ENCODE measurements at regions not wholly inside any gene's neighbourhood (a gene's known extent, or its start where the extent isn't known, plus 50 kb on each side); places are given as distances from the start of the nearest gene placed in this dataset.

DNA sequence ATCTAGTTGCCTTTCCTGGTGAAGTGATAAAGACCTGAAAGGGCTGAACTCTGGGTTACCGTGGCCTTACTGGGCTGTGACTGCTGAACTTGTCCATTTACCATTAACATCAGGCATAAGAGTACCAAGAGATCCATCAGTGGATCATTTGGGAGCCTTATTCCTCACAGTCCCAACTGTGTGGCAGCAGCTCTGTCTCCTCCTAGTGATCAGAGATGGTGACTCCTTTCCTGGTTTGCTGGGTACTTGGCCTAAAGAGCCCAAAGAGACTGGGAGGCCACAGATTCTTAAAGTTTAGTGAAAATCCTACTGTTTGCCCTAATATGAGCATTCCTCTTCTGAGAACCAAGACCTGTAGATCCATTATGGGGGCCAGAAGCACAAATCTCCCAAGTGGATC, 56.3 kb upstream of the ATP6AP2 start:
- FAIRE-seq (no peak), DNase-seq (no peak)
- H3K27me3 ChIP-seq (ENCODE audit: control insufficient read depth, insufficient read depth, low read length), result no peaks in the 10 kb centered on the region
- no peak overlapping the region for H3K4me3 ChIP-seq (ENCODE audit: low read length in 3 of 3)
- H3K9me3 ChIP-seq (ENCODE audit: control insufficient read depth in 2 of 3, insufficient read depth in 1 of 3, low read length in 3 of 3), result no peaks in the 10 kb centered on the region
- intact Hi-C loops (cut with DNase I), result no loop called here
- TF ChIP-seq CTCF (IDR thresholded peaks at IDR 0.05; ENCODE audit: borderline replicate concordance, extremely low read depth, insufficient read depth), result no peak
- no peaks in the 10 kb centered on the region for H3K4me1 ChIP-seq (ENCODE audit: control insufficient read depth in 2 of 3, insufficient read depth in 2 of 3, low read depth in 1 of 3, low read length in 3 of 3)
- H3K27ac ChIP-seq (ENCODE audit: low read depth in 2 of 2, low read length in 2 of 2), result no peak overlapping the region
- H3K36me3 ChIP-seq (ENCODE audit: control insufficient read depth in 2 of 3, insufficient read depth in 3 of 3, low read length in 3 of 3), result no peaks in the 10 kb centered on the region
- no peak overlapping the region for H3K9ac ChIP-seq (ENCODE audit: low read length in 3 of 3)

GRCh38 chrX:40523852-40524251, 56.9 kb upstream of the ATP6AP2 start:
- H3K4me3 ChIP-seq (ENCODE audit: low read length in 3 of 3), result no peak overlapping the region
- DNase-seq (no peak), FAIRE-seq (no peak)
- no peaks in the 10 kb centered on the region for H3K4me1 ChIP-seq (ENCODE audit: control insufficient read depth in 2 of 3, insufficient read depth in 2 of 3, low read depth in 1 of 3, low read length in 3 of 3)
- no peak overlapping the region for H3K9ac ChIP-seq (ENCODE audit: low read length in 3 of 3)
- no peaks in the 10 kb centered on the region for H3K27me3 ChIP-seq (ENCODE audit: control insufficient read depth, insufficient read depth, low read length)
- no peak for TF ChIP-seq CTCF (IDR thresholded peaks at IDR 0.05; ENCODE audit: borderline replicate concordance, extremely low read depth, insufficient read depth)
- no peaks in the 10 kb centered on the region for H3K36me3 ChIP-seq (ENCODE audit: control insufficient read depth in 2 of 3, insufficient read depth in 3 of 3, low read length in 3 of 3)
- intact Hi-C loops (cut with DNase I), result no loop called here
- no peak overlapping the region for H3K27ac ChIP-seq (ENCODE audit: low read depth in 2 of 2, low read length in 2 of 2)
- H3K9me3 ChIP-seq (ENCODE audit: control insufficient read depth in 2 of 3, insufficient read depth in 1 of 3, low read length in 3 of 3), result no peaks in the 10 kb centered on the region

GRCh38 chrX:40521868-40522450, 58.8 kb upstream of the ATP6AP2 start:
- no peak for TF ChIP-seq CTCF (IDR thresholded peaks at IDR 0.05; ENCODE audit: borderline replicate concordance, extremely low read depth, insufficient read depth)
- Histone ChIP-seq H3K4me1 (ENCODE audit: control insufficient read depth in 2 of 3, insufficient read depth in 2 of 3, low read depth in 1 of 3, low read length in 3 of 3) (no peaks in the 10 kb centered on the region), H3K27ac (ENCODE audit: low read depth in 2 of 2, low read length in 2 of 2) (no peak overlapping the region), H3K36me3 (ENCODE audit: control insufficient read depth in 2 of 3, insufficient read depth in 3 of 3, low read length in 3 of 3) (no peaks in the 10 kb centered on the region), H3K4me3 (ENCODE audit: low read length in 3 of 3) (no peak overlapping the region), H3K27me3 (ENCODE audit: control insufficient read depth, insufficient read depth, low read length) (no peaks in the 10 kb centered on the region), H3K9me3 (ENCODE audit: control insufficient read depth in 2 of 3, insufficient read depth in 1 of 3, low read length in 3 of 3) (no peaks in the 10 kb centered on the region), H3K9ac (ENCODE audit: low read length in 3 of 3) (no peak overlapping the region)
- no peak for FAIRE-seq
- intact Hi-C loops (cut with DNase I), result no loop called here
- no peak for DNase-seq

- Histone ChIP-seq H3K9me3 (ENCODE audit: control insufficient read depth in 2 of 3, insufficient read depth in 1 of 3, low read length in 3 of 3) (no peaks in the 10 kb centered on the region), H3K4me1 (ENCODE audit: control insufficient read depth in 2 of 3, insufficient read depth in 2 of 3, low read depth in 1 of 3, low read length in 3 of 3) (no peaks in the 10 kb centered on the region), H3K9ac (ENCODE audit: low read length in 3 of 3) (no peak overlapping the region), H3K27me3 (ENCODE audit: control insufficient read depth, insufficient read depth, low read length) (no peaks in the 10 kb centered on the region), H3K36me3 (ENCODE audit: control insufficient read depth in 2 of 3, insufficient read depth in 3 of 3, low read length in 3 of 3) (no peaks in the 10 kb centered on the region), H3K27ac (ENCODE audit: low read depth in 2 of 2, low read length in 2 of 2) (no peak overlapping the region), H3K4me3 (ENCODE audit: low read length in 3 of 3) (no peak overlapping the region)
- intact Hi-C loops (cut with DNase I), result no loop called here
- DNase-seq, result no peak
- TF ChIP-seq CTCF (IDR thresholded peaks at IDR 0.05; ENCODE audit: borderline replicate concordance, extremely low read depth, insufficient read depth), result no peak
- no peak for FAIRE-seq
Measured at GRCh38 chrX:40514376-40514775, 66.4 kb upstream of the ATP6AP2 start.

All from kidney (tissue), 13 donors.